Stimulated activated CD4-positive, alpha-beta T cell treated with anti-CD3 and anti-CD28 coated beads, Interleukin-1b, Interleukin-23, amount 100 ng/mL, for 1 hour (primary cell): ENCODE measurements at regions not wholly inside any gene's neighbourhood (a gene's known extent, or its start where the extent isn't known, plus 50 kb on each side); places are given as distances from the start of the nearest gene placed in this dataset.

Experiments used
- DNase-seq, 2 donors: peaks; one replicate each; pipeline ENCODE4 v3.0.0-alpha.2; 2020; ENCODE audit warnings: low read depth in 2 of 2

DNA sequence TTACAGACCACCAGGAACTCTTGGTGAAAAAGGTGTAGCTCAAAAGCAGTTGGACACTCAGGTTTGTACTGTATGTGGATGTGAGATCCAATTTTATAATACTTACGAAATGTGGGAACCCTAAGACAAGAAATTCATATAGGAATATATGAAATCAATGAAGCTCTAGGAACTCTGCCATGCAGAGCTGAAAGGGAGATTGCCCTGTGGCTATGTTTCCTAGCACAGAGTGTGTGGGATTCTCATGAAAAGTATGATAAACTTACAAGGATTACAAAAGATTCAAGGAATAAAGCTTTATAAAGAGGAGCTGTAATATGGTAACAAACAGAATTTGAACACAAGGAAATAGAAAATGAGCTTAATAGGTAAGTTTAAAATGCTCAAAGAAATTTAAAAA is 205.7 kb upstream of the FAM83B start:
- DNase-seq, result no peak

- no peak for DNase-seq
These were observed 200.3 kb upstream of the FAM83B start for GRCh38 chr6:54646069-54646950.

GRCh38 chr6:54646951-54647664 is 199.5 kb upstream of the FAM83B start:
- no peak for DNase-seq

- DNase-seq, result no peak
These were observed 192.2 kb upstream of the FAM83B start for GRCh38 chr6:54654381-54654780.

DNA sequence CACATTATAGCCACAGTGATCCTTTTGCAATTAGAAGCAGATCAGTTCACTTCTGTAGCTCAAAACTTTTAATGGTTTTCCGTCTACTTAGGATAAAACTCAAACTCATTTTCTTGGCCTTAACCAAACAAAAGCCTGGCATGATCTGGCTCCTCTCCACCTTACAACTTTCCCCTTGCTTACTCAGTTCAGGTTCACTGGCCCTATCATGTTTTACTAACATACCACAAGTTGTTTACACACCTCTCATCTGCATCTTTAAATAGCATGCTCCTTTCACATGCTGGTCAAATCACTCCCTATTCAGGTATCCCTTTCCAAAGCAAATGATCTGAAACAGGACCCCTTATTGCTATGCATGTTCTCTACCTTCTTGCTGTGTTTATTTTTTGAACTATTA is 191.4 kb upstream of the FAM83B start:
- DNase-seq, result no peak

GRCh38 chr6:54665278-54665677 is 181.3 kb upstream of the FAM83B start:
- DNase-seq, result no peak

DNA sequence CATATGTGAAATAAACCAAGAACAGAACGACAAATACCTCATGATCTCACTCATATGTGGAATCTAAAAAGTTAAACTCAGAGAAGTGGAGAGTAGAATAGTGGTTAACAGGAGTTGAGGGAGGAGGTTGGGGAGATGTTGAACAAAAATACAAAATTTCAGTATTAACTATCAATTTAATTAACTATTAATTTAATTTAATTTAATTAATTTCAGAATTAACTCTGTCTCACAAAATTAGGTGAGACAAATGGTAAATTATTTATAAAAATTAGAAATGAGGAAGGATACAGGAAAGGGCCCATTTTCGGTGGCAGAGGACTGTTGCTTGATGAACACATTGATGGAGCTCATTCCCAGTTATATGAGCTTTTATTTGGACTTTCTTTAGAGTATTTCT is 166.0 kb upstream of the FAM83B start:
- no peak for DNase-seq

GRCh38 chr6:54681267-54681666 is 165.3 kb upstream of the FAM83B start:
- DNase-seq, result no peak

GRCh38 chr6:54681987-54682386 is 164.6 kb upstream of the FAM83B start:
- no peak for DNase-seq

- no peak for DNase-seq
These were observed 157.0 kb upstream of the FAM83B start for GRCh38 chr6:54689620-54690019.

DNA sequence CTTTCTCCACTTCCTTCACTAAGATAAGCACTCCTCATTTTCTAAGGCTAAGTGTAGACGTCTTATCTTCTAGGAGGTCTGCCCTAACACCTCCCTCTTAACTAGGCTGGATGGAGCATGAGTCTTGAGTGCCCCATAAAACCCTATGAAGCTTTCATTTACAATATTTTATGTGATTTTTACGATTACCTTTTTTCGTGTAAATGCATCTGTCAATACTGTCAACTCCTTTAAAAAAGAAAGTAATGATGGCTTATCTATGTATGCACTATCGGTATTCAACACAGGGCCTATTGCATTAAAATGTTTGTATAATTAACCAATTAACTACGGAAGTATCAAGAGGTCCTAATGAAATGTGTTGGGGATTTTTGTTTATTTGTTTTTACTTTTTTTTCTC is 156.0 kb upstream of the FAM83B start:
- no peak for DNase-seq

- DNase-seq, result no peak
These were observed 151.5 kb upstream of the FAM83B start for GRCh38 chr6:54694928-54695532.

DNA sequence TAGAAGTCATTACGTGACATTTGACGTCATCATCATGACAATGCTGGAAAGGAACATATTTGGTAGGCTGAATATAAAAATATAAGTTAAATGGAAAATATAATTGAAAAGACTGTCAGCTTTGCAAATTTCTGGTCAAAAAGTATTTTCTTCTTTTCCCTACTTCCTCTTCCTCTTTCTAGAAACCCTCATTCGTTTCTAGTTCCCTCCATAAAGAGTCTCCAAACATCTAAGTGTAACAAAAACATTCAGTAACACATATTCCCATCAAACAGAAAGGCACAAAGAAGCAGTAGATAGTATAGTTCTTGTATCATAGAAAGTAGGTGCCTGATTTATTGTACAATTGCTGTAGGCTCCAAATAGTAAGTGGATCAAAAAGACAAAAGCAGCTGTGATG is 150.8 kb upstream of the FAM83B start:
- no peak for DNase-seq

DNA sequence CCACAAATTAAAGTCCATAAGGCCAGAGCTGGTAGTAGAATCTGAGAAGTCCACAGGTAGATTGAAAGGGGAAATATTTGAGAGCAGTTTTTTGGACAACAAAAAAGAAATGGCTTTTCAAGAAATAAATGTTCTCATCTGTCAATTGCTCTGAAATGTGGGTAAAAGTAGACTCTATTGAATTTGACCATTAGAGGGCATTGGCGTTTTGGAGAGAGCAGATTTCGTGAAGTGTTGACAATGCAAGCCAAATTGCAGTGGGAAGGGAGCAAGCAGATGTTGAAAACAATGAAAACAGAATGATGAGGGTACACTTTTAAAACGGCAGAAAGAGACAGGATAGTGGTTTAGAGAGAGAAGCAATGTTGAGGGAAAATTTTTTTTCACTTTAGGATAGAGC is 149.1 kb upstream of the FAM83B start:
- no peak for DNase-seq

DNA sequence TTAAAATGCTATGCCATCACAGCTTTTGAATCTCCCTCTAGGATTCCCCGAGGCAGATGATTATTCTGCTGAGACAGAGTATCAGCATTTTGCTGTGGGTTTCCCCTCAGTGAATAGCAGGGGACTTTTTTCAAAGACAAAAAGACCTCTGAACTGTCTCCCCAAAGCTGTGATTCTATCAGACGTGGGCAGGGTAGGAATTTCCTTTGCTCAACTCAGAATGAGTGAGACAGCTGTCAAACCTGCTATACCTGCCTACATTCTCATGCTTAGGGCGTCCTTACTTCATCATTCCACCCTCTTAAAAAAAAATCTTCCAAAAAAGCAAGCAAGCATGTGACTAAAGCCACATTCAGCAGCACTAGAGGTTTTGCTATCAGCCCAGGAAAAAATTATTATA is 147.6 kb upstream of the FAM83B start:
- DNase-seq, result no peak

- DNase-seq, result no peak
These were observed 146.4 kb upstream of the FAM83B start for GRCh38 chr6:54700158-54700557.

DNA sequence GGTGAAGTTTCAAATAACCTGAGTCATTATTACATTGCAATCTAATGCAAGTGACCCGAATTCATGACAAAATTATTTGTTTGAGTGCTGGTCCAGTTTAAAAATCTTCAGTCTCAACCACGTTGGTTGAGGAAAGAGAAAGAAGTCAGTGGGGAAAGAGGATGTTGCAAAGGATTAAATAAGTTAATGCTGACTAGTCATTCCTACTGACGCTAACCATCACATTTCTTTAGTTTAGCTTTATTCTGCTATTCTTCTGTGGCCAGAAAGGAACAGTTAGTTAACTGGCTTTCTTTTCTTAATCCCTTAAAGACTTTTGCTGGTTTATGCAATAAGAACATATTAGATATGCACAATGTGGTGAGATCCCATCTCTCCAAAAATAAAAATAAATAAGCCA is 143.8 kb upstream of the FAM83B start:
- no peak for DNase-seq

DNA sequence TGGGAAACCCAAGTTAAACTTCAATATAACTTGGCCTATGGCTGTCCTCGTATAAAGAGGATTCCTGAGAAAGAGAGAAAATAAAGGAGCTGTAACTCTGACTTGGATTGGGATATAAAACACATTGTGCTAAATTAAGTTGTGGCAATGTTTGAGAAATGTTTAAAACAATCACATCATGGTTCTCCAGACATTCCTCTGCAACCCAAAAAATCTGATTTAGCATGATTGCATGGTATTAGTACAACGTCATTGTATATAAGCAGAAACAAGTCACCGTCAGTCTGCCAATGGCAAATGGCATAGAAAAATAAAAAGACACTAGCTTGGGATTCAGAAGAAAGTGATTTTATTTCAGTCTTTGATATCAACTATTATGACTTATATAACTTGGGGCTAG is 140.2 kb upstream of the FAM83B start:
- no peak for DNase-seq

DNA sequence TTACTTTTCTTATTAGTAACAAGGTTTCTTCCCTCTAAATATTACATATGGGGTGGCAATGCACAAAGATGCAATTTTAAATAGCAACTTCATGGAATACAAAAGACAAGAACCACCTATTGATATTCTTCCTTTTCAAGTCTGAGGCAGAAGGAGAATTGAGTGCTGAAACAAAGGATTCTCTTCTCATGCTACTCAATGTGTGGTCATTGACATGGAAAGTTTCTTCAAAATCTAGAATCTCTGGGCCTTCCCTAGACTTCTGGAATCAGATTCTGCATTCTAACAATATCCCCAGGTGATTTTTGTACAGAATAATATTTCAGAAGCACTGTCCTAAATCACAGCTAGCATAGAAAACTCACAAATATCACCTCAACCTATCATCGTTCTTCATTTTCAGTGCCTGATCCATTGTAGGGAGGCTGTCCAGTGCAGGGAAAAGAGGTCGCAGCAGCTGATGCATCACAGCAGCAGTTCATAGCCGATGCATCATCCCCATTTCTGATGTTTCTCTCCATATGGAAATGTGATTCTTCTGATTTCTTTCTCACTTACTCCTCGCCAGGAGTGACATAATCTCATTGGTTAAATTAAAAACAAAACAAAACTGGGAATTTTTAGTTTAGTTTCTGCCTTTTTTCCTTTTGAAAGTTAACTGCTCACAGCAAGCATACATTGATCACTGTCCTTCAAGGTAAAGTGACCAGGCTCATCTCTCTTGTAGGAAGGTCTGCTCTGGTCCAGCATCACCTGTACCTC is 139.5 kb upstream of the FAM83B start:
- no peak for DNase-seq

- DNase-seq, result no peak
These were observed 136.1 kb upstream of the FAM83B start for GRCh38 chr6:54710456-54710855.

DNA sequence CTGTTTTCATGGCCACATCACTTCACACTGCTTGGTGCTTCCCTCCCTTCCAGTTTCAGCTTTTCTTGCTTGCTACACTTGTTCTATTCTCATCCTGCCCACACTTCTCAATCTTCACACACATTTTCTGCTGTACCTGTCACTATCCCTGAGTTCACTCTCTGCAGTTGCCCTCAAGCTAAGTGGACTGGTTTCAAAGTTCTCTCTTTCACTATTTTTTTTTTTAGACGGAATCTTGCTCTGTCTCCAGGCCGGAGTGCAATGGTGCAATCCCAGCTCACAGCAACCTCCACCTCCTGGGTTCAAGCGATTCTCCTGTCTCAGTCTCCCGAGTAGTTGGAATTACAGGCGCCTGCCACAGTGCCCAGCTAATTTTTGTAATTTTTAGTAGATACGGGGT is 130.6 kb upstream of the FAM83B start:
- no peak for DNase-seq

GRCh38 chr6:54716877-54717276 is 129.7 kb upstream of the FAM83B start:
- no peak for DNase-seq
